PC-3 (cell line): ENCODE measurements at regions not wholly inside any gene's neighbourhood (a gene's known extent, or its start where the extent isn't known, plus 50 kb on each side); places are given as distances from the start of the nearest gene placed in this dataset.

Experiments used
- CTCF ChIP-seq: fragments of 300-600 bp; sonication (generic); conservative IDR thresholded peaks from 2 replicates; pipeline ENCODE4 v1.5.1; 2017; ENCODE audit warnings: antibody characterized with exemption, low read depth, mild to moderate bottlenecking, low read length
- EZH2 ChIP-seq: fragments of 300-600 bp; sonication (generic); IDR thresholded peaks from one replicate; pipeline ENCODE4 v1.6.1; 2017; ENCODE audit warnings: antibody characterized with exemption, mild to moderate bottlenecking, low read length; ENCODE audit not compliant: unreplicated experiment

- TF ChIP-seq CTCF = no peak
- TF ChIP-seq EZH2 = no peak
Measured at GRCh38 chr7:42593860-42594259, 318.0 kb downstream of the C7orf25 start.
